ENCODE measurements at regions not wholly inside any gene's neighbourhood (a gene's known extent, or its start where the extent isn't known, plus 50 kb on each side); places are given as distances from the start of the nearest gene placed in this dataset.

- Histone ChIP-seq H3K4me1 (ENCODE audit: control insufficient read depth, low read length) (peaks cover 11% of the 10 kb centered on the region), H3K27me3 (ENCODE audit: control insufficient read depth, low read length) (no peaks in the 10 kb centered on the region), H3K4me2 (ENCODE audit: low read length) (no peak overlapping the region), H3F3A (ENCODE audit: control insufficient read depth, insufficient read depth) (no peaks in the 10 kb centered on the region), H3K4me3 (ENCODE audit: low read length) (no peak overlapping the region), H3K36me3 (ENCODE audit: control insufficient read depth, low read length) (no peaks in the 10 kb centered on the region), H3K27ac (ENCODE audit: low read depth, low read length) (no peak overlapping the region), H3K9me3 (ENCODE audit: control insufficient read depth, insufficient read depth, low read length) (no peaks in the 10 kb centered on the region), H3K9me2 (replicated peaks; ENCODE audit: control insufficient read depth, low read length) (no peaks in the 10 kb centered on the region), H4K20me1 (ENCODE audit: control insufficient read depth, insufficient read depth, low read depth, low read length) (no peaks in the 10 kb centered on the region), H3K79me2 (ENCODE audit: control insufficient read depth, low read length) (no peaks in the 10 kb centered on the region)
- TF ChIP-seq EZH2phosphoT487 (IDR thresholded peaks at IDR 0.05; ENCODE audit: borderline replicate concordance, low read length) (no peak), CTCF (IDR thresholded peaks at IDR 0.05; ENCODE audit: low read depth, low read length, poor library complexity, severe bottlenecking) (no peak)
These were observed 176.3 kb downstream of the RBM26 start for GRCh38 chr13:79229761-79230160.

GRCh38 chr13:79228972-79229371 lies 177.1 kb downstream of the RBM26 start:
- Histone ChIP-seq H3K4me1 (ENCODE audit: control insufficient read depth, low read length) (peaks cover 11% of the 10 kb centered on the region), H3K9me2 (replicated peaks; ENCODE audit: control insufficient read depth, low read length) (no peaks in the 10 kb centered on the region), H3F3A (ENCODE audit: control insufficient read depth, insufficient read depth) (no peaks in the 10 kb centered on the region), H3K27me3 (ENCODE audit: control insufficient read depth, low read length) (no peaks in the 10 kb centered on the region), H3K79me2 (ENCODE audit: control insufficient read depth, low read length) (no peaks in the 10 kb centered on the region), H4K20me1 (ENCODE audit: control insufficient read depth, insufficient read depth, low read depth, low read length) (no peaks in the 10 kb centered on the region), H3K27ac (ENCODE audit: low read depth, low read length) (no peak overlapping the region), H3K4me3 (ENCODE audit: low read length) (no peak overlapping the region), H3K4me2 (ENCODE audit: low read length) (no peak overlapping the region), H3K36me3 (ENCODE audit: control insufficient read depth, low read length) (no peaks in the 10 kb centered on the region), H3K9me3 (ENCODE audit: control insufficient read depth, insufficient read depth, low read length) (no peaks in the 10 kb centered on the region)
- TF ChIP-seq EZH2phosphoT487 (IDR thresholded peaks at IDR 0.05; ENCODE audit: borderline replicate concordance, low read length) (no peak), CTCF (IDR thresholded peaks at IDR 0.05; ENCODE audit: low read depth, low read length, poor library complexity, severe bottlenecking) (no peak)

DNA sequence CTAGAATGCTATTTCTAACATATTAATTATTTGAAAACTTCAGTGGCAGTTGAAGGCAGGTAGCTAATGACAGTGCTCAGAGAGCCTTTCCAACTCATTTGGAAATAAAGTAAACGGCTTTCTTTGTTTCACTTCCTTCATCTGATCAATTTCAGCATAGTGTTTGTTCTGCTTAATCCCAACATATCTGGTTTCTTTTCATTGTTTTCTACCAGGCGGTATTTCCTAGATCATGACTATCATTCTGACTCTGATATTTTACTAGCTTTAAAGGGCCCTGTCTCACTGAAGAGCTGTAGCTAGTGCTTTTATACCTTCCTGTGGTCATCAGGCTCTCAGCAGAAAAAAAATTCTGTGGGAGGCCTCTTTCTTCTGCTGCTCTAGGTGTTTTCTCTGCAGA lies 178.6 kb downstream of the RBM26 start:
- peaks cover 11% of the 10 kb centered on the region for H3K4me1 ChIP-seq (ENCODE audit: control insufficient read depth, low read length)
- no peak overlapping the region for H3K27ac ChIP-seq (ENCODE audit: low read depth, low read length)

More for the DNA sequence above, 178.6 kb downstream of the RBM26 start:
- H3K36me3 ChIP-seq (ENCODE audit: control insufficient read depth, low read length), result no peaks in the 10 kb centered on the region
- H3K9me3 ChIP-seq (ENCODE audit: control insufficient read depth, insufficient read depth, low read length), result peaks cover 3% of the 10 kb centered on the region; the same call in 1 of the 2 replicates
- no peaks in the 10 kb centered on the region for H3F3A ChIP-seq (ENCODE audit: control insufficient read depth, insufficient read depth)
- no peak overlapping the region for H3K4me3 ChIP-seq (ENCODE audit: low read length)
- H3K79me2 ChIP-seq (ENCODE audit: control insufficient read depth, low read length), result no peaks in the 10 kb centered on the region
- no peaks in the 10 kb centered on the region for H3K27me3 ChIP-seq (ENCODE audit: control insufficient read depth, low read length)
- TF ChIP-seq CTCF (IDR thresholded peaks at IDR 0.05; ENCODE audit: low read depth, low read length, poor library complexity, severe bottlenecking) (no peak), EZH2phosphoT487 (IDR thresholded peaks at IDR 0.05; ENCODE audit: borderline replicate concordance, low read length) (no peak)
- 0 out of 2 replicates have a peak overlapping the region, but pooled peaks have one; percentile 0 for H3K4me2 ChIP-seq (ENCODE audit: low read length)
- H4K20me1 ChIP-seq (ENCODE audit: control insufficient read depth, insufficient read depth, low read depth, low read length), result no peaks in the 10 kb centered on the region
- H3K9me2 ChIP-seq (replicated peaks; ENCODE audit: control insufficient read depth, low read length), result no peaks in the 10 kb centered on the region
